HG03354 (cell line): ENCODE measurements at regions not wholly inside any gene's neighbourhood (a gene's known extent, or its start where the extent isn't known, plus 50 kb on each side); places are given as distances from the start of the nearest gene placed in this dataset.
"Not testable (repeated sequence)": the region's sequence is repeated elsewhere in the genome, so short reads cannot be mapped to it uniquely, and the experiment has no call there.

Source experiments
- ATAC-seq: cut with Tn5 transposase; IDR thresholded peaks from one replicate; pipeline ENCODE4 v1.9.1; 2021; ENCODE audit warnings: mild to moderate bottlenecking; ENCODE audit not compliant: unreplicated experiment, poor library complexity, severe bottlenecking

DNA sequence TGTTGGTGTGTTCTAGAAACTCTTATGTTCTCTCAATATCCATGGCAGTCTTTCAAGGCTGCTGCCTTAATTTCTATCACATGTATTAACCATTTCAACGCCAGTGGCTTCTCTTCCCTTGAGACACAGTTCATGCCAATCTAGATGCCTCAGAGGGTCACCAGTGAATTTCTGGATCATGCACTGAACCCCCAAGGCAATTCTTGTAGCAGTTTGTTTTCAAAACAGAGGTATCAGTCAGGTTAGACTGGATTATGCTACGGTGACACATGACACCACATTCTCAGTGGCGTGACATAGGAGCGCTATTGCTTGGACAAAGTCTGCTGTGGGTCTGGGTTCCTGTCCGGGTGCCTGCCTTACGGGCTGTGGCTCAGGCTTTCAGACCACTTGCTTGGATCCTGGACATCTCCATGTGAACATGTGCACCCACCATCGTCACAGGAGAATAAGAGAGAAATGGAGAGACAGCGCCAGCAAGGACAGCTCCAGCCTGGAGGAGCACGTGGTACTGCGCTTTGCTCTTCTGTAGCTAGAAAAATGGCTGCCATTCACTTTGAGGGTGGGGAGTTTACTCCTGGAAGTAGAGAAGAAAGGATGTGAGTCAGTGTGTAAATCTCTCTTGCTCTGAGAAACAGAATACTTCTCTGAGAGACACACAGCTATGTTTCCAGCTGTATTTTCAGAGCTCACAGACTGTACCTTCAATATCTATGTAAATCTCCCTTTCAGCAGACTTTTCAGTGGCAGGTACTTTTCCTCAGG lies 329.3 kb upstream of the ADCY2 start:
- ATAC-seq, result no peak

DNA sequence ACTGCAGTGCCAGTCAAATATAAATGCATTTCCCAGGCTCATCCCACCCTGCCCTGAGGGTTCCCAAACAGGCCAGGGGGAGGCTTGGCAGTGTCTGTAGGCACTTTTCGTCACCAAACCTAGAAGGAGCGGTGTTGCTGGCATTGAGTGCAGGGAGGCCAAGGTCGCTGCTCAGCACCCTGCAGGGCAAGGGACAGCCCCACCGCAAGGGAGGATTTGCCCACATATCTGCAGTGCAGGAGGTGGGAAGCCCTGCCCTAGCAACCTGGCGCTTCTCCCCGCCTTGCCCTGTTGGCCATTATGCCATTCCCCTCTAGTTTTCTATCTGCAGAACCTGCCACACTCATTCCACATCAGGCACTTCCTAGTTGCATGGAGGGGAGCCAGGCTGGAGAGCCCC lies 327.8 kb upstream of the ADCY2 start:
- no peak for ATAC-seq

DNA sequence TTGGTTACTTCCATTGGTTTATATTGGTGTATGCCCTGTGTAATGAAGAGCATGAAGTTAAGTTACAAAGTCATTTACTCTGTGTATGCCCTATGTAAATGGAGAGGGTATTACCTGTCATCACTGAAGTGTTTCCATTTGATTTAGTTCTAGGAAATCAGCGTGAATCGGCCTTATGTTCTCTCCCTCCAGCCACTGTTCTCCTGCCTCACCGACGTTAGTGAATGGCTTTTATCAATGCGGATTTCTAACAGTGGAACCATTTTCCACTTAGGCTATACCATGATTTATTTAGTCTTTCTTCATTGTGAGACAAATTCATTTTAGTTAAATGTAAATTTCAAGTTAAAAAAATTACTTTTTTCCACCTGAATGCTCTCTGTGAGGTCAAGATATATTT lies 327.0 kb upstream of the ADCY2 start:
- ATAC-seq, result no peak

DNA sequence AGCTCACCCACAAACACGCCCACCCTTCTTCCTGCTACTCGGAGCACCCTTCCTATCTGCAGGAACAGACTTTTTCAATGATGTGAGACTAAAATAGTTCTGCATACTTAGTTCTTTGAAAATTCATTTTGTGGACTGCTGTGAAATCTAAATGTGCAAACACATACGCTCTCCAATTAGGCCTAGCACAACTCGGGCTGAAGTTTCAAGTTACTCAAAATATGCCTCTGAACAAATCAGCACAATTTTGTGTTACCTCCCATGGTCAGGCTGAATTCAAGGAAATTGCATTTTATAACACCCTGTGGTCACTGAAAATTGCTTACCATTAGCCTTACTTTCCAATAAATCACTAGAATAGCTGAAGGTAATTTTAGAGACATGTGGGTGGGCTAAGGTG lies 323.8 kb upstream of the ADCY2 start:
- no peak for ATAC-seq

DNA sequence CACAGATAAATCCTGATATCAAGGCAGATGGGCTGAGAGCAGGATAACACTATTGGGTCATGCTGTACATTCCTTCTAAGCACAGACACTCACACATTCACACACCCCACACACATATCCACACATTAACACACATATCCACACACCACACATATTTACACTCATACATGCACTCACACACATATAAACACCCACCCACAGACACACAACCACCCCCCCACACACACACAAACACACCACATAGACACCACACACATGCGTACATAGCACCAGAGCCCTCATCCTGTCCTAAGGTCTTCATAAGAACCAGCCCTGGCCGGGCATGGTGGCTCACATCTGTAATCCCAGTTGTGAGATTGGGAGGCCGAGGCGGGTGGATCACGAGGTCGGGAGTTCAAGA lies 322.3 kb upstream of the ADCY2 start:
- ATAC-seq, result no peak

DNA sequence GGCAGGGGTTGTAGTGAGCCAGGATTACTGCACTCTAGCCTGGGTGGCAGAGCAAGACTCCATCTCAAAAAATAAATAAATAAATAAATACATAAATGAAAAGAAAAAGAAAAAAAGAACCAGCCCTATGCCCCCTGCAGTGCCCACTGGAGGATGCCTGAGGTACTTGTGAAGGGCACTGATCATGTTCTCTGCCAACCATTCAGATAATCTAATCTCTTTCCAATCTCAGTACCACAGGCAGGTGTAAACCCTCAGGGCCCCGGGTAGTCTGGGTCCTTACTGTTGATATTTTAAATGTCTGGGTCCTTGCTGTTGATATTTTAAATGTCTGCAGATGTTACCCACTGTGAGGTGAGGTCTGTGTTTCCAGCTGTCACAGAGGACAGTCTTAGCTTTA lies 321.8 kb upstream of the ADCY2 start:
- ATAC-seq, result no peak

DNA sequence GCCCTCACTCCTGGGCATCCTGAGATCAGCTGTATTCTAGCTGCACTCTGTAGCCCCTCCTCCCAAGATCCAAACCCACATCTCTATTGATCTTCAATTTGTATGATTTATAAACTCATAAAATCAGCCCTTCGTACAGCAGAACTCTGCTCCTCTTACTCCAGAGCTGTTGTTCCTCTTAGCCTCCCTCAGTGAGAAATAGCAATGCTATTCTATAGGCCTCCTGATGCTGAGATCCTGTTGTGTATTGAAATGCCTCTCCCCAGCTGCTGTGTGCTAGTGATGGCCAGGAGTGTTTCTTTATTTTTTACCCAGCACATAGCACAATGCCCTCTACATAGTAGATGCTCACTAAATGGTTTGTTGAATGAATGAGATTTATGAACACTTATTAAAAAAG lies 320.5 kb upstream of the ADCY2 start:
- no peak for ATAC-seq

DNA sequence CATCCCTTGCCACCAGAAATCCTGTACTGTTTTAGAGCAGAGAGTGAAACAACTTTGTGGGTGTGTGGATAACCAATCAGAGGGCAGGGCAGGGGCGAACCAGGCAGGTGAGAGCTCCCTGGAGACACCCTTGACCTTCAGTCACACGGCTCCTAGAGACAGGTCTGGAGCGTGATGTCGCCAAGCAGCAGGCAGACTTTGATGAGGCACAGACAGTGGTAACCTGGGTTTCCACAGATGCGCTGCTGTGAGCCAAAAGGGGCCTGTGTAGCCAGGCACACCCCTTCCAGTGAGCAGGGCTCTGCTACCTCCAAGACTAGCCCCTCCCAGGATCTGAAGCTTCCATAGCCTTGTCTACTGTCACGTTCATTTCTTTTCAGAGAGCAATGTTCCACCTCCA lies 317.8 kb upstream of the ADCY2 start:
- ATAC-seq, result no peak

DNA sequence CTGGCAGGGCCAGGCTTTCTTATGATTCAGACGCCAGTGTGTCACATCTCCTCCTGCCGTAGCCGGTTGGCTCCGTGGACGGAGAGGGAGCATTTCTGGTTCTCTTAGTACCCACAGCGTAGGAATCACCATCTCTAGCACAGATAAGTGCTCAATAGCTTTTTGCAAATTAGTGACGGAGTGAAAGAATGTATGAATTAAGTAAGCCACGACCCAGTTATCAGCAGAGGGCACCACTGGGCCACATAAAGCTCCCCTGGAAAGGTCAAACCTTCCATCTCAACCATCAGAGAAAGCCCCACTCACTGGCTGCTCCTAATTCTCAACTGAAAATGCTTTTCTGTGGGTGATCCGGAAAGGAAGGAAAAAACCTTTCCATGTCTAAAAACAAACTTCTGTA lies 317.0 kb upstream of the ADCY2 start:
- no peak for ATAC-seq

DNA sequence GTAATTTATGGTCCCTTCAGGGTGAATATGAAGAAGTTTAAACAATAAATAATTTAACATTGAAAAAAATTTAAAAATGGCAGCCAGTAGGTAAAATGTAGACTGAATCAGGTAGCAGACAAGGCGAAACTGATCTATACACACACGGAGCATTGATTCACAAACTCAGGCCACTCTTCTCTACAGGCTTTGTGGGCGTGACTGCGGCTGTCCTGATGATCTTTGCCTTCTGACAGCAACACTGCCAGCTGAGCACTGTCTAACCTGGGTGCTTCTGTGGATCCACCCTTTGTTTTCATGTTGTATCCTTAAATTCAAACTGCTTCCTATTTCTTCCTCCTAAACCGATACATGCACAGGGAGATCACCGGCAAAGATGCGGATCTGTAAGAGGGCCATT lies 315.4 kb upstream of the ADCY2 start:
- no peak for ATAC-seq

DNA sequence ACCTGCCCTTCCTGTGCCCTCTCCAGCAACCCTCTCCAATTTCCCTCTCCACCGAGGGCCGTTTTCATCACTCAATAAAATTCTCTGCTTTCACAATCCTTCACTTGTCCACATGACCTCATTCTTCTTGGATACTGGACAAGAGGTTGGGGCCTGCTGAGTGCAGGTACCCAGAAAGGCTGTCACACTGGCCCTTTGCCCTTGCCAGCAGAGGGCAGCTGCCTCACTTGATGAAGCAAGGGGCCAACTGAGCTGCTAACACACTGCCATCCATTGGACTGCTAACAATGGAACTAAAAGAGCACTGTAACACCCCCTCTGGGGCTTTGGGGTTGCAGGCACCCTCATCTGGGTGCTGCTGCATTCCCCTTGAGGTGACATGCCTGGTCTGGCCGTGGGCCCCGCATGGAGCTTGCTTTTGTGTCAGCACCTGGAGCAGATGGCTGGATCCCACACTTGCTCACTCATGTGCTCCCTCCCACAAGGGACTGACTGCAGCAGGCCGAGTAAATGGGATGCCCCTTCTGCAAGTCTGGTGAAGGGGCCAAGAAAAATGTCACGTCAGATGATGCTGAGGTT lies 308.1 kb upstream of the ADCY2 start:
- no peak for ATAC-seq

DNA sequence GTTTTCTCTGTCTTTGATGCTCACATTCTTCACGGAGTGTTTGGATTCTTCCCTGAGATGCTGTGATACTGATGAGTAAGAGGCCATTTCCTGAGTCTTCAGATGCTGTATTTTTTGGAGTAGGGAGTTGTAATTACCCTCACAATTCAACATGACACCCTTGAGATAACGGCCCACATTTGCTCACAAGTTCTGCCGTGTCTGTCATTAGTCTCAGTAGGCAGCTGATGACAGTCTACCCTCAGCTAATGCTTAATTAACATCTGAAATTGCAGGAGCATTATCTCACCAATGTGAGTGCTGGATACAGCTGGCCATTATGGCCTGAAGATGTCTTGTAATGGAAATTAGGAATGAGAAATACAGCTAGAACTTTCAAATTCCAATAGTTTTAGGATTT lies 307.1 kb upstream of the ADCY2 start:
- no peak for ATAC-seq

DNA sequence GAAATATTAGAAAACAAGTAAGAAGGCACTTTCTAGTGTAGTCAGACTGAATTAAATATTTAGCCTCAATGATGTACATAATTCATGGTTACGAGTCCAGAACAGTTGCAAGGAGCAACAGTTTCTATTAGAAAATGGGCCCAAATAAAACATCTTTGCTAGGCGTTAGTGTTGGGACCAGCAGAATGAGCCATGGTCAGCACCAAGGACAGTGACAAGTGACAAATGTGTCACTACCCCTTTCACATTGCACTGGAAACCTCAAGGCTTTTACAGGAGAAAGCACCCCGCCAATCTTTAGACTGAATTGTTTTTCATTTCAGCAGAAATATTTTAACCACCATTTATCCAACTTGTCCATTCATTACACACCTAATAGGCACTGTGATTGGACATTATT lies 301.3 kb upstream of the ADCY2 start:
- no peak for ATAC-seq

DNA sequence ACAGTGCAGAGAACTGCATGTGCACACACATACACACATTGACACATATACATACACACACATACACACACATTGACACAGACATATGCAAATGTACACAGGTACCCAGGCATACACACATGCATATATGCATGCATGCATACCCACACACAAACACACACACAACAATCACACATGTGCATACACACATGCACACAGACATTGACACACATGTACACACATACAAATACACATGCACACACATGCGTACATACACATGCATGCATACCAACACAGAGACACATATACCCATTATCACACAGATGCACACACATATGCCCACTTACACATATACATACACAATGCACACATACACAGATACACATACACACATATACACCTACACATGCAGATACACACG lies 299.6 kb upstream of the ADCY2 start:
- no peak for ATAC-seq

DNA sequence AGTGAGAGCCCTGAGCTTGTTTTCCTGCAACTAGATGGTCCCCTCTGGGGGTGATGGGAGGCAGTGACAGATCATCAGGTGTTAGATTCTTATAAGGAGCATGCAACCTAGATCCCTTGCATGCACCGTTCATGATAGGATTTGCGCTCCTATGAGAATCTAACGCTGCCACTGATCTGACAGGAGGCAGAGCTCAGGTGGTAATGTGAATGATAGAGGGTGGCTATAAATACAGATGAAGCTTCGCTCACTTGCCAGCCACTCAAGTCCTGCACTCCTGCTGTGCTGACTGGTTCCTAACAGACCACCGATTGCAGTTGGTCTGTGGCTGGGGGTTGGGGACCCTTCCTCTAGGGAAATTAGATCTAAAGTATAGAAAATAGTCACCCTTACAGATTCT lies 290.6 kb upstream of the ADCY2 start:
- no peak for ATAC-seq

DNA sequence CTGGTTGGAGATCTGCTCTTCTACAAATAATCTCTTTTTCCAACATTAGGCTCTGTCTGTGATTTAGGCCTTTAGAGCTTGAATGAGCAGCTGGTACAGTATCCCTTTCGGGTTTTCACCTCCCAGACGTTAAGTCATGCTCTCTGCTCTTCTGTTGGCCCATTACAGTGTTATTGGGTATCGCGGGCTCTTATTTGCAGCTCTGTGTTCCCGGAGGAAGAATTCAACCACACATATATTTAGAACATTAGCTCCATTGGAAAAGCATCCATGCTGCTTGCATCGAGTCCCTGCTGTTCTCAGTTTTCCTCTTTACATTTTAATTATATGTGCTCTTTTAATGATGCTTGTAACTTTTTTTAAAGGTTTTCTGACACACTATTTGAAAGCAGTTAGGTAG lies 278.0 kb upstream of the ADCY2 start:
- ATAC-seq, result no peak

DNA sequence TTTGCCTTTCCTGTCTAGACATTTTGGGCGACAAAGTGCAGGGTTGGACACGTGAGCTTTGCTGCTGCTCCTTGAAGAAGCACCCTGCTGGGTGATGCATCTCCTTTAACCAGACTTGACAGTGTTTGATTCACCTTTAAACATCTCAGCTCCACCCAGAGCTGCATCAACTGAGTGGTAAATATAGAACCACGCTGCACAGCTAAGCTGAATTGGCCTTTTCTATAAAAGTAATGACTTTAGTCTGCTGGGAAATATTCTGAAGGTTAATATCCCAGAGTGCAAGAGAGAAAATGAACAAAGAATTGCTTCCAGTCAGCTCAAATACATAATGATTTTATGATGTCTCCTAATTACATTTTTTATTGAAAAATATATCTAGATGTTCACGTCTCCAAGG lies 264.3 kb upstream of the ADCY2 start:
- ATAC-seq, result no peak

DNA sequence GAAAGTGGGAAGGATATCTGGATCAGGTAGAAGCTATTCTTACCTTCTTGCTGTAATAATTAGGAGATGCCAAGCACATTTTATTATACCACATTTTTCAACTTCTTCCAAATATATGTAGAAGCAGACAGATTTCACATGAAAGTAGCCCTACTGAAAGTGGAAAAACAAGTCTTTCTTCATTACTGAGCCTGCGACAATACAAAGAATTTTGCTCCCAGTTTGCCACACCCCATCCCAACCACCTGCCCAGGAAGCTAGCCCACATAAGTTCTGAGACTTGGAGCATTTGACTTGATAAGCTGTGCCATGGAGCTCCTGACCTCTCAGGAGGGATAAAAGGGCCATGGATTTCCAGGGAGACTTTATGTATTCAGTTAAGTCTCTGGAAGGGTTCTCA lies 249.1 kb upstream of the ADCY2 start:
- no peak for ATAC-seq

DNA sequence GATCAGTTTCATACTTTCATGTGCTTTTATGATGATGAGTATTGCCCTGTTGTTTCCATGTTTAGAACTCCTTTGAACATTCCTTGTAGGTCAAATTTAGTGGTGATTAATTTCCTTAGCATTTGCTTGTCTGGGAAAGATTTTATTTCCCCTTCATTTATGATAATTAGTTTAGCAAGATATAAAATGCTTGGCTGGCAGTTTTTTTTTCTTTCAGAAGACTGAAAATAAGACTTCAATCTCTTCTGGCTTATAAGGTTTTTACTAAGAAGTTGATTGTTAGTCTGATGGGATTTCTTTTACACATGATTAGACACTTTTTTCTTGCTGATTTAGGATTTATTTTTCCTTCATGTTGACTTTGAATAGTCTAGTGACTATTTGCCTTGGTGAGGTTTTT lies 238.9 kb upstream of the ADCY2 start:
- ATAC-seq, result no peak

DNA sequence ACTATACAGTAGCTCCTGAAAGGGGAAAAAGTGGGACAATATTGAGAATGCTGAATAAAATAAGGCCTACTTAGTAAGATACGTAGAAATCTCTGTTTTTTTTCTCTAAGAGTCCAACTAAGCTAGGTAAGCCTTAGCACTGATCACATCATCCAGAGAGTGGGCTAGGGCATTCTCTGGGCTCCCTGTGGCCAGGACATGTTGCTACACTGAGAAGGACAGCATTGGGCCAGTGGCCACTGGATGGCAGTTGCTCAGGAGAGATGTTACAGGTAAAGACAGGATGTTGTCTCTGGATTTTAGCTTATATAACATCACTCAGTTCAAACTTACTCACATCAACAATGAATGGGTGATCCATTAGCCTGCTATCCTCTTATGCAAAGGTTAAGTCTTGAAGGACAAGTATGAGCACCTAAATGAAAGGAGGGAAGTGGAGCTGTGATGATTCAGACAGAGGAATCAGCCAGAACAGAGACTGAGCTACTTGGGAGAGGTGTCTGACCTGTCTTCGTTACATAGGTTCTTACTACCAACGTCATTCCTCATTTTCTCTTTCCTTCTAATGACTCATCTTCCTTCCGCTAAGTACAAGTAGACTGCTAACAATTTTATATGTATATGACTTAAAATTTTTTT lies 226.6 kb upstream of the ADCY2 start:
- ATAC-seq, result no peak

DNA sequence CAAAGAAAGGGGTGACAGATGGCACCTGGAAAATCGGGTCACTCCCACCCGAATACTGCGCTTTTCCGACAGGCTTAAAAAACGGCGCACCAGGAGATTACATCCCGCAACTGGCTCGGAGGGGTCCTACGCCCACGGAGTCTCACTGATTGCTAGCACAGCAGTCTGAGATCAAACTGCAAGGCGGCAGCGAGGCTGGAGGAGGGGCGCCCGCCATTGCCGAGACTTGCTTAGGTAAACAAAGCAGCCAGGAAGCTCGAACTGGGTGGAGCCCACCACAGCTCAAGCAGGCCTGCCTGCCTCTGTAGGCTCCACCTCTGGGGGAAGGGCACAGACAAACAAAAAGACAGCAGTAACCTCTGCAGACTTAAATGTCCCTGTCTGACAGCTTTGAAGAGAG lies 225.2 kb upstream of the ADCY2 start:
- ATAC-seq, result not testable (repeated sequence)
